Choroid plexus epithelial cell (primary cell): ENCODE measurements at regions not wholly inside any gene's neighbourhood (a gene's known extent, or its start where the extent isn't known, plus 50 kb on each side); places are given as distances from the start of the nearest gene placed in this dataset.
"Not testable (repeated sequence)": the region's sequence is repeated elsewhere in the genome, so short reads cannot be mapped to it uniquely, and the experiment has no call there.

Experiments used
- DNase-seq: peaks from one replicate; pipeline ENCODE4 v3.0.0-alpha.2; 2010; ENCODE audit warnings: low read depth
- H3K4me3 ChIP-seq: 2 replicates; pipeline ENCODE4 v1.5.1; 2011; ENCODE audit warnings: low read depth, mild to moderate bottlenecking, control low read depth, low read length, moderate library complexity
- CTCF ChIP-seq: conservative IDR thresholded peaks from 2 replicates; pipeline ENCODE4 v1.5.1; 2011; ENCODE audit warnings: low read depth, mild to moderate bottlenecking, control low read depth, inconsistent platforms, low read length, moderate library complexity

DNA sequence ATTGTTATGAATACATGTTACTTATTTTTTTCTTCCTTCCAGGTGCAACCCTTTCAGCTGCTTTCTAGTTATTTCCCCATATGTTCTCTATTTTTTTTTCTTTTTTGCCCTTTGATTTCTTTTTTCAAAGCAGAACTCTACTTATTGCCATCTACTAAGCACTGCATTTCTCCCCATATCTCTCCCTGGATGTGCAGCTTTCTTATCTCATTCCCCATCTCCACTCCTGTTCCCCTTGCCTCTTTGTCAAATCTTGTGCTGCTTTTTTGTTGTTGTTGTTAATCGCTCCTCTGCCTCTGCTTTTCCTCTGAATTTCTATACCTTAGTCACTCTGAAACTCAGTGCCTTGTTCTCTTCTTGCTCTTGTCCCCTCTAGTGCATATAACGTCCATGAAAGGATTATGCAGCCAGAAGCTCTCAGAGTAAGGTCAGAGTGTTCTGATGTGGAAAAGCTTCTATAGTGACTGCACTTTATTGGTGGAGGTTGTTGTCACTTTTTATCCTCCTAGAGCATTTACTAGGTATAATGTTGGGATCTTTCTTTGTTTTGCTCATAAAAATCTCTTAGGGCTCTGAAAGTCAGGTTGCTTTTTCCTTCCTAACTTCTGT lies 51.1 kb upstream of the JADE1 start:
- no peak for DNase-seq
- H3K4me3 ChIP-seq = no peak overlapping the region
- no peak for TF ChIP-seq CTCF

- DNase-seq = peak; percentile 33
- H3K4me3 ChIP-seq = no peak overlapping the region
- no peak for TF ChIP-seq CTCF
Observed at GRCh38 chr4:128757712-128758111, 51.8 kb upstream of the JADE1 start.

GRCh38 chr4:128751354-128751753 lies 58.1 kb upstream of the JADE1 start:
- H3K4me3 ChIP-seq = no peak overlapping the region
- TF ChIP-seq CTCF = no peak
- DNase-seq = no peak

DNA sequence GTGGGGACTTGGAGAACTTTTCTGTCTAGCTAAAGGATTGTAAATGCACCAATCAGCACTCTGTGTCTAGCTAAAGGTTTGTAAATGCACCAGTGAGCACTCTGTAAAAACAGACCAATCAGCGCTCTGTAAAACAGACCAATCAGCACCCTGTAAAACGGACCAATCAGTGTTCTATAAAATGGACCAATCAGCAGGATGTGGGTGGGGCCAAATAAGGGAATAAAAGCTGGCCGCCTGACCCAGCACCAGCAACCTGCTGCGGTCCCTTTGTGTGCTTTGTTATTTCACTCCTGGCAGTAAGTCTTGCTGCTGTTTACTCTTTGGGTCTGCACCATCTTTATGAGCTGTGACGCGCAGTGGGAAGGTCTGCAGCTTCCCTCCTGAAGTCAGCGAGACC lies 67.8 kb upstream of the JADE1 start:
- DNase-seq, H3K4me3 ChIP-seq: not testable (repeated sequence)

DNA sequence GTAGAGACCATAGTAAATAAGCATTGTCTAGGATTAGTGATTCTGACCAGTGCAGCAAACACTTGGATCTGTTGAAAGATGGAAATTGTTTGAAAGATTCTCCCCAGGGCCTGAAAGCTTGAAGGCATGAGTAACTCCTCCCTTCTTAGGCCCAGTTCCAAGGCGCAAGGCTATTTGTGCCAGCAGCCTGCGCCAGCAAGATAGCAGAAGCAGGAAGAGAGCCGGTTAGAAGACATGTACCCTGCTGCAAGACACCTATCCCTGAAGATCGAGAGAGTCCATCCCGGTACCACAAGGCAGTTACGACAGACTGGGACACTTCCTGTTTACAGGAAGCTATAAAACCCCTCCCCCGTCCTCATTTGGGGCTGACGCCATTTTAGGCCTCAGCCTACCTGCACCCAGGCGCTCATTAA lies 72.4 kb upstream of the JADE1 start:
- DNase-seq = no peak
- no peak overlapping the region for H3K4me3 ChIP-seq
- TF ChIP-seq CTCF = no peak

DNA sequence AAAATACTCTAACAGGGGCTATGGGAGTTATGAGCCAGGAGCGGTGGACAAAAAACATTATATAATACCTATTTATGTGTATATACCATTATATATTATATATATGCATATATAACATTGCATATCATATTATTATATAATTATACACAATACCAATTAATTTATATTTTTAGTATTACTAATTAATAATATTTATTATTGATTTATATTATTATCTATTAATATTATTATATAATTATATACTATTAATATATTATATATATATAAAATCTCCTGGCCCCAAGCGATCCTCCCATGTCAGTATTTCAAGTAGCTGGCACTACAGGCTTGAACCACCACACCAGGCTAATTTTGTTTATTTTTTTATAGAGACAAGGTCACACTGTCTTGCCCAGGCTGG lies 73.8 kb upstream of the JADE1 start:
- no peak for TF ChIP-seq CTCF
- H3K4me3 ChIP-seq = no peak overlapping the region
- no peak for DNase-seq

DNA sequence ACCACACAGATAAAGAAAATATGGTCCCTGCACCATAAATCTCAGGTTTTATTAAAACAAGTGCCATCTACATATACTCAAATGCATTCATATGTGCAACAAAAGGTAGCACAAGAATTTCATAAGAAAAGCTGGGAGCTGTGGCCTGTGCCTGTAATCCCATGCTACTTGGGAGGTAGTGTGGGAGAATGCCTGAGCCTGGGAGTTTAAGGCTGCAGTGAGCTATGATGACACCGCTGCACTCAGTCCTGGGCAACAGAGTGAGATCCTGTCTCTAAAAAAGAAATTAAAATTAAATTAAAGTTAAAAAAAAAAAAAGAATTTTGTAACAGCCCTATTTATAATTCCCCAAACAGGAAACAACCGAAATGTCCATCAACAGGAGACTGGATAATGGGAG lies 81.3 kb upstream of the JADE1 start:
- TF ChIP-seq CTCF = no peak
- DNase-seq = no peak
- no peak overlapping the region for H3K4me3 ChIP-seq

DNA sequence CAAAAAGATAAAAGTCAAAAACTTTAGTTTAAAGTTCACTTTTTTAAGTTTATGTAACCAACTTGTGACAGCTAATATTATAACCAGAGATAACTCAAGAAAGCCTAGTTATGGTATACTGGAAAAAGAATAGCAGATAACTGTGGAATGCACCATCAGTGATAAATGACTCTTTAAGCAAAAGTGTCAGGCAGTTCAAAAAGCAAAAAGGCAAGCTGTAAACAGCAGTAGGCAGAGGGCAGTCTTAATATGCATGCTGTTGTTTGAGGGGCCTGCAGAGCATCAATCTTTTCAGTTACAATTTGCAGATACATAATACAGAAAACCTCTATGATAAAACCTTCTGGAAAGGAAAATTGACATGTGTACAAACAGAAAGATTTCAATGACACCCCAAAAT lies 81.8 kb upstream of the JADE1 start:
- no peak overlapping the region for H3K4me3 ChIP-seq
- DNase-seq = no peak
- no peak for TF ChIP-seq CTCF
